ENCODE measurements at regions not wholly inside any gene's neighbourhood (a gene's known extent, or its start where the extent isn't known, plus 50 kb on each side); places are given as distances from the start of the nearest gene placed in this dataset.

GRCh38 chr2:102940684-102941083 lies 178.9 kb downstream of the TMEM182 start:
- in situ Hi-C loops (cut with HindIII; ENCODE audit: low pct_unique_long_range_greater_than_20kb, low sequenced_read_pairs): no loop called here
- no peak for DNase-seq (ENCODE audit: low read depth, low spot score)

- in situ Hi-C loops (cut with HindIII; ENCODE audit: low pct_unique_long_range_greater_than_20kb, low sequenced_read_pairs): no loop called here
- no peak for DNase-seq (ENCODE audit: low read depth, low spot score)
Measured at GRCh38 chr2:102942107-102942506, 180.3 kb downstream of the TMEM182 start.

GRCh38 chr2:102943251-102943650 lies 181.4 kb downstream of the TMEM182 start:
- in situ Hi-C loops (cut with HindIII; ENCODE audit: low pct_unique_long_range_greater_than_20kb, low sequenced_read_pairs): no loop called here

GRCh38 chr2:102950371-102950946 lies 188.6 kb downstream of the TMEM182 start:
- no peak for DNase-seq (ENCODE audit: low read depth, low spot score)
- in situ Hi-C loops (cut with HindIII; ENCODE audit: low pct_unique_long_range_greater_than_20kb, low sequenced_read_pairs): no loop called here

More at GRCh38 chr2:102943251-102943650, 181.4 kb downstream of the TMEM182 start:
- no peak for DNase-seq (ENCODE audit: low read depth, low spot score)

GRCh38 chr2:102951249-102951648 lies 189.4 kb downstream of the TMEM182 start:
- in situ Hi-C loops (cut with HindIII; ENCODE audit: low pct_unique_long_range_greater_than_20kb, low sequenced_read_pairs): no loop called here
- no peak for DNase-seq (ENCODE audit: low read depth, low spot score)

GRCh38 chr2:102967451-102967850 lies 205.6 kb downstream of the TMEM182 start:
- in situ Hi-C loops (cut with HindIII; ENCODE audit: low pct_unique_long_range_greater_than_20kb, low sequenced_read_pairs): no loop called here
- DNase-seq (ENCODE audit: low read depth, low spot score): no peak

GRCh38 chr2:102968375-102968774 lies 206.5 kb downstream of the TMEM182 start:
- in situ Hi-C loops (cut with HindIII; ENCODE audit: low pct_unique_long_range_greater_than_20kb, low sequenced_read_pairs): no loop called here
- no peak for DNase-seq (ENCODE audit: low read depth, low spot score)

GRCh38 chr2:102971701-102972100 lies 209.9 kb downstream of the TMEM182 start:
- in situ Hi-C loops (cut with HindIII; ENCODE audit: low pct_unique_long_range_greater_than_20kb, low sequenced_read_pairs): no loop called here
- no peak for DNase-seq (ENCODE audit: low read depth, low spot score)

- in situ Hi-C loops (cut with HindIII; ENCODE audit: low pct_unique_long_range_greater_than_20kb, low sequenced_read_pairs): no loop called here
- peak; percentile 67 for DNase-seq (ENCODE audit: low read depth, low spot score)
Measured at GRCh38 chr2:102975996-102976975, 214.5 kb downstream of the TMEM182 start.

- peak; percentile 1 for DNase-seq (ENCODE audit: low read depth, low spot score)
- in situ Hi-C loops (cut with HindIII; ENCODE audit: low pct_unique_long_range_greater_than_20kb, low sequenced_read_pairs): no loop called here
Measured at GRCh38 chr2:102977426-102978090, 215.7 kb downstream of the TMEM182 start.

- in situ Hi-C loops (cut with HindIII; ENCODE audit: low pct_unique_long_range_greater_than_20kb, low sequenced_read_pairs): no loop called here
- no peak for DNase-seq (ENCODE audit: low read depth, low spot score)
Measured at GRCh38 chr2:102978091-102978490, 216.3 kb downstream of the TMEM182 start.

- in situ Hi-C loops (cut with HindIII; ENCODE audit: low pct_unique_long_range_greater_than_20kb, low sequenced_read_pairs): no loop called here
- DNase-seq (ENCODE audit: low read depth, low spot score): no peak
Measured at GRCh38 chr2:102979429-102979828, 217.6 kb downstream of the TMEM182 start.

- in situ Hi-C loops (cut with HindIII; ENCODE audit: low pct_unique_long_range_greater_than_20kb, low sequenced_read_pairs): no loop called here
Measured at GRCh38 chr2:102983786-102984185, 222.0 kb downstream of the TMEM182 start.

GRCh38 chr2:102986826-102987490 lies 225.1 kb downstream of the TMEM182 start:
- DNase-seq (ENCODE audit: low read depth, low spot score): no peak
- in situ Hi-C loops (cut with HindIII; ENCODE audit: low pct_unique_long_range_greater_than_20kb, low sequenced_read_pairs): no loop called here

More at GRCh38 chr2:102983786-102984185, 222.0 kb downstream of the TMEM182 start:
- DNase-seq (ENCODE audit: low read depth, low spot score): no peak

- DNase-seq (ENCODE audit: low read depth, low spot score): no peak
- in situ Hi-C loops (cut with HindIII; ENCODE audit: low pct_unique_long_range_greater_than_20kb, low sequenced_read_pairs): no loop called here
Measured at GRCh38 chr2:102992607-102993006, 230.8 kb downstream of the TMEM182 start.

- in situ Hi-C loops (cut with HindIII; ENCODE audit: low pct_unique_long_range_greater_than_20kb, low sequenced_read_pairs): no loop called here
Measured at GRCh38 chr2:102999958-103000357, 238.1 kb downstream of the TMEM182 start.

GRCh38 chr2:103002954-103003353 lies 241.1 kb downstream of the TMEM182 start:
- in situ Hi-C loops (cut with HindIII; ENCODE audit: low pct_unique_long_range_greater_than_20kb, low sequenced_read_pairs): no loop called here
- no peak for DNase-seq (ENCODE audit: low read depth, low spot score)

More at GRCh38 chr2:102999958-103000357, 238.1 kb downstream of the TMEM182 start:
- DNase-seq (ENCODE audit: low read depth, low spot score): no peak

- no peak for DNase-seq (ENCODE audit: low read depth, low spot score)
- in situ Hi-C loops (cut with HindIII; ENCODE audit: low pct_unique_long_range_greater_than_20kb, low sequenced_read_pairs): no loop called here
Measured at GRCh38 chr2:103003750-103004260, 242.0 kb downstream of the TMEM182 start.

Measured in SK-MEL-5 (cell line).